GM23338 (cell line): ENCODE measurements at regions not wholly inside any gene's neighbourhood (a gene's known extent, or its start where the extent isn't known, plus 50 kb on each side); places are given as distances from the start of the nearest gene placed in this dataset.

Experiments
- EZH2 ChIP-seq: fragments of 200-600 bp; sonication (generic); IDR thresholded peaks from one replicate; pipeline ENCODE4 v1.8.0; 2017; ENCODE audit warnings: antibody characterized with exemption, mild to moderate bottlenecking, low read depth; ENCODE audit not compliant: unreplicated experiment
- ZNF331 ChIP-seq: fragments of 250-450 bp; sonication (Bioruptor Pico); IDR thresholded peaks from 2 replicates; pipeline ENCODE4 v1.5.0; 2020; ENCODE audit warnings: low read depth, mild to moderate bottlenecking, moderate library complexity
- TF ChIP-seq, protein P1 (sequence below), 2 experiments: fragments of 200-600 bp in 1 of 2; sonication (generic) in 1 of 2; conservative IDR thresholded peaks; 2 replicates each; pipeline versions ENCODE4 v1.5.1 to v1.6.1; 2016 to 2017; ENCODE audit warnings: antibody characterized with exemption in 2 of 2, low read depth in 2 of 2, mild to moderate bottlenecking in 2 of 2, moderate library complexity in 1 of 2

DNA sequence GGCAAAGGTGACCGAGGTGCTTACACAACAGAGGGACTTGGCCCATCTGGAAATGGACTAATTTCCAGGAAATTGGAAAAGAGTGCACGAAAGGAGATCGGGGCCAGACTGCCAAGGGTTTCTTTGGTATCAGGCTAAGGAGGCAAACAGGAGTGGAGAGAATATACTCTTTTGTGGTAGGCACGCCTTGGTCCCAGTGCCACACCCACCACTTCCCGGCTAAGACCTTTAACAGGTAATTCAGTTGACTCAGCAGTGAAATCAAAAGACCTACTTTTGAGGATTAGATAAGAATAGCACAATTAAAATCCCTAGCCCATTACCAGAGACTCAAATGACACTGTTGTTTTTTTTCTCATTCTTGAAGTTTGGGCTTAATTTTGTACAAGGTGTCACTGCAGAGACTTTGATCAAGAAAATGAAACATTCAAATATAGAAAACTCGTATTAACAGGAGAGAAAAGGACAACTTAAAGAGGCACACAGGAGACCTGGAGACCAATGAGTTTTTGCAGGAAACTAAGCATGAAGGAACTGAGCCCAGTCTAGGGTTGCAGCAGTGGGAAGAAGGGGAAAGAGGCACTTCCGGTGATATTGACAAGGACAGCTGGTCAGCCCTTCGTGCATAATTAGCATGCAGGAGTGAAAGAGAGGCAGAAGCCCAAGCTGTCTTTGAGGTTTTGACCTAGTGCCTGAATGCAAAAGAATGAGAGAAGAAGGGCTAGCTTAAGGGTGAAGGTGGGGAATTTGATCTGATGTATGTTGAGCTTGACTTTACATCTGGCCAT, 265.5 kb upstream of the CCL2 start:
- no peak for TF ChIP-seq EZH2
- no peak for TF ChIP-seq ZNF331 (CRISPR knock-in tag)
- TF ChIP-seq, protein P1, sequence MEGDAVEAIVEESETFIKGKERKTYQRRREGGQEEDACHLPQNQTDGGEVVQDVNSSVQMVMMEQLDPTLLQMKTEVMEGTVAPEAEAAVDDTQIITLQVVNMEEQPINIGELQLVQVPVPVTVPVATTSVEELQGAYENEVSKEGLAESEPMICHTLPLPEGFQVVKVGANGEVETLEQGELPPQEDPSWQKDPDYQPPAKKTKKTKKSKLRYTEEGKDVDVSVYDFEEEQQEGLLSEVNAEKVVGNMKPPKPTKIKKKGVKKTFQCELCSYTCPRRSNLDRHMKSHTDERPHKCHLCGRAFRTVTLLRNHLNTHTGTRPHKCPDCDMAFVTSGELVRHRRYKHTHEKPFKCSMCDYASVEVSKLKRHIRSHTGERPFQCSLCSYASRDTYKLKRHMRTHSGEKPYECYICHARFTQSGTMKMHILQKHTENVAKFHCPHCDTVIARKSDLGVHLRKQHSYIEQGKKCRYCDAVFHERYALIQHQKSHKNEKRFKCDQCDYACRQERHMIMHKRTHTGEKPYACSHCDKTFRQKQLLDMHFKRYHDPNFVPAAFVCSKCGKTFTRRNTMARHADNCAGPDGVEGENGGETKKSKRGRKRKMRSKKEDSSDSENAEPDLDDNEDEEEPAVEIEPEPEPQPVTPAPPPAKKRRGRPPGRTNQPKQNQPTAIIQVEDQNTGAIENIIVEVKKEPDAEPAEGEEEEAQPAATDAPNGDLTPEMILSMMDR (conservative IDR thresholded peaks at IDR 0.05; ENCODE audit: low read depth in 2 of 2): no peak
